Fibroblast of the conjunctiva (primary cell): ENCODE measurements at regions not wholly inside any gene's neighbourhood (a gene's known extent, or its start where the extent isn't known, plus 50 kb on each side); places are given as distances from the start of the nearest gene placed in this dataset.
"Not testable (repeated sequence)": the region's sequence is repeated elsewhere in the genome, so short reads cannot be mapped to it uniquely, and the experiment has no call there.

ENCODE experiments used
- DNase-seq: peaks from one replicate; pipeline ENCODE4 v3.0.0-alpha.2; 2010; ENCODE audit warnings: low read depth

GRCh38 chrX:137882960-137883359 lies 317.0 kb downstream of the ZIC3 start:
- DNase-seq = no peak

- DNase-seq = not testable (repeated sequence)
Measured at GRCh38 chrX:137884813-137885212, 318.9 kb downstream of the ZIC3 start.

- DNase-seq = no peak
Measured at GRCh38 chrX:137891431-137891830, 325.5 kb downstream of the ZIC3 start.

- DNase-seq = no peak
Measured at GRCh38 chrX:137896123-137896522, 330.2 kb downstream of the ZIC3 start.

GRCh38 chrX:137915466-137915865 lies 349.5 kb downstream of the ZIC3 start:
- DNase-seq = no peak

GRCh38 chrX:137916090-137916746 lies 350.3 kb downstream of the ZIC3 start:
- no peak for DNase-seq

GRCh38 chrX:137926090-137926489 lies 360.2 kb downstream of the ZIC3 start:
- DNase-seq = no peak

- no peak for DNase-seq
Measured at GRCh38 chrX:137929951-137930350, 364.0 kb downstream of the ZIC3 start.

- DNase-seq = no peak
Measured at GRCh38 chrX:137930533-137930932, 364.6 kb downstream of the ZIC3 start.

GRCh38 chrX:137934214-137934613 lies 368.3 kb downstream of the ZIC3 start:
- not testable (repeated sequence) for DNase-seq

GRCh38 chrX:137934887-137935286 lies 369.0 kb downstream of the ZIC3 start:
- DNase-seq = not testable (repeated sequence)

GRCh38 chrX:137945470-137945869 lies 379.5 kb downstream of the ZIC3 start:
- DNase-seq = no peak

GRCh38 chrX:137969191-137969590 lies 403.3 kb downstream of the ZIC3 start:
- no peak for DNase-seq

GRCh38 chrX:137982472-137983172 lies 416.7 kb downstream of the ZIC3 start:
- no peak for DNase-seq

GRCh38 chrX:137988470-137988869 lies 422.5 kb downstream of the ZIC3 start:
- DNase-seq = no peak

GRCh38 chrX:137998619-137999018 lies 432.7 kb downstream of the ZIC3 start:
- DNase-seq = no peak

- no peak for DNase-seq
Measured at GRCh38 chrX:137999071-137999470, 433.1 kb downstream of the ZIC3 start.

- no peak for DNase-seq
Measured at GRCh38 chrX:137999552-137999951, 433.6 kb downstream of the ZIC3 start.

GRCh38 chrX:138001226-138001625 lies 435.3 kb downstream of the ZIC3 start:
- DNase-seq = no peak

GRCh38 chrX:138006180-138006579 lies 440.3 kb downstream of the ZIC3 start:
- DNase-seq = no peak

- no peak for DNase-seq
Measured at GRCh38 chrX:138008281-138008680, 442.4 kb downstream of the ZIC3 start.

- DNase-seq = no peak
Measured at GRCh38 chrX:138011468-138011867, 445.5 kb downstream of the ZIC3 start.

GRCh38 chrX:138014577-138014976 lies 448.6 kb downstream of the ZIC3 start:
- no peak for DNase-seq
